ENCODE measurements at regions not wholly inside any gene's neighbourhood (a gene's known extent, or its start where the extent isn't known, plus 50 kb on each side); places are given as distances from the start of the nearest gene placed in this dataset.
A peak's percentile ranks its signal among the peaks of the same experiment; 100 is the strongest.
"Not testable (repeated sequence)": the region's sequence is repeated elsewhere in the genome, so short reads cannot be mapped to it uniquely, and the experiment has no call there.

- no peak overlapping the region for H3K27ac ChIP-seq
- H3K4me3 ChIP-seq = no peak overlapping the region
- no peak for TF ChIP-seq CTCF (IDR thresholded peaks at IDR 0.05)
- DNase-seq (ENCODE audit: low spot score) = no peak
Measured at GRCh38 chr15:19956124-19956796, 585.3 kb downstream of the GOLGA6L6 start.

GRCh38 chr15:19944261-19944888 lies 597.2 kb downstream of the GOLGA6L6 start:
- no peak overlapping the region for H3K4me3 ChIP-seq
- no peak overlapping the region for H3K27ac ChIP-seq
- TF ChIP-seq CTCF (IDR thresholded peaks at IDR 0.05) = no peak
- DNase-seq (ENCODE audit: low spot score) = no peak

- no peak for DNase-seq (ENCODE audit: low spot score)
- no peak overlapping the region for H3K27ac ChIP-seq
- no peak overlapping the region for H3K4me3 ChIP-seq
- no peak for TF ChIP-seq CTCF (IDR thresholded peaks at IDR 0.05)
Measured at GRCh38 chr15:19943515-19943914, 598.1 kb downstream of the GOLGA6L6 start.

GRCh38 chr15:19903281-19903680 lies 638.3 kb downstream of the GOLGA6L6 start:
- not testable (repeated sequence) for DNase-seq (ENCODE audit: low spot score); H3K27ac ChIP-seq; H3K4me3 ChIP-seq

GRCh38 chr15:19902388-19902787 lies 639.2 kb downstream of the GOLGA6L6 start:
- not testable (repeated sequence) for DNase-seq (ENCODE audit: low spot score); H3K4me3 ChIP-seq

GRCh38 chr15:19901414-19901813 lies 640.2 kb downstream of the GOLGA6L6 start:
- DNase-seq (ENCODE audit: low spot score); H3K4me3 ChIP-seq; H3K27ac ChIP-seq: not testable (repeated sequence)

More at GRCh38 chr15:19902388-19902787, 639.2 kb downstream of the GOLGA6L6 start:
- not testable (repeated sequence) for H3K27ac ChIP-seq

GRCh38 chr15:19899021-19899824 lies 642.4 kb downstream of the GOLGA6L6 start:
- no peak overlapping the region for H3K4me3 ChIP-seq
- DNase-seq (ENCODE audit: low spot score) = peak; percentile 31
- H3K27ac ChIP-seq = no peak overlapping the region
- TF ChIP-seq CTCF (IDR thresholded peaks at IDR 0.05) = no peak

- H3K27ac ChIP-seq; H3K4me3 ChIP-seq; DNase-seq (ENCODE audit: low spot score): not testable (repeated sequence)
Measured at GRCh38 chr15:19888811-19889210, 652.8 kb downstream of the GOLGA6L6 start.

GRCh38 chr15:19844061-19844460 lies 697.5 kb downstream of the GOLGA6L6 start:
- not testable (repeated sequence) for DNase-seq (ENCODE audit: low spot score); H3K27ac ChIP-seq; H3K4me3 ChIP-seq

Data from coronary artery (tissue), 2 donors.